GM21737 (cell line): ENCODE measurements at regions not wholly inside any gene's neighbourhood (a gene's known extent, or its start where the extent isn't known, plus 50 kb on each side); places are given as distances from the start of the nearest gene placed in this dataset.

Experiments used
- ATAC-seq: cut with Tn5 transposase; IDR thresholded peaks from one replicate; pipeline ENCODE4 v1.9.1; 2021; ENCODE audit warnings: mild to moderate bottlenecking, moderate library complexity; ENCODE audit not compliant: unreplicated experiment

DNA sequence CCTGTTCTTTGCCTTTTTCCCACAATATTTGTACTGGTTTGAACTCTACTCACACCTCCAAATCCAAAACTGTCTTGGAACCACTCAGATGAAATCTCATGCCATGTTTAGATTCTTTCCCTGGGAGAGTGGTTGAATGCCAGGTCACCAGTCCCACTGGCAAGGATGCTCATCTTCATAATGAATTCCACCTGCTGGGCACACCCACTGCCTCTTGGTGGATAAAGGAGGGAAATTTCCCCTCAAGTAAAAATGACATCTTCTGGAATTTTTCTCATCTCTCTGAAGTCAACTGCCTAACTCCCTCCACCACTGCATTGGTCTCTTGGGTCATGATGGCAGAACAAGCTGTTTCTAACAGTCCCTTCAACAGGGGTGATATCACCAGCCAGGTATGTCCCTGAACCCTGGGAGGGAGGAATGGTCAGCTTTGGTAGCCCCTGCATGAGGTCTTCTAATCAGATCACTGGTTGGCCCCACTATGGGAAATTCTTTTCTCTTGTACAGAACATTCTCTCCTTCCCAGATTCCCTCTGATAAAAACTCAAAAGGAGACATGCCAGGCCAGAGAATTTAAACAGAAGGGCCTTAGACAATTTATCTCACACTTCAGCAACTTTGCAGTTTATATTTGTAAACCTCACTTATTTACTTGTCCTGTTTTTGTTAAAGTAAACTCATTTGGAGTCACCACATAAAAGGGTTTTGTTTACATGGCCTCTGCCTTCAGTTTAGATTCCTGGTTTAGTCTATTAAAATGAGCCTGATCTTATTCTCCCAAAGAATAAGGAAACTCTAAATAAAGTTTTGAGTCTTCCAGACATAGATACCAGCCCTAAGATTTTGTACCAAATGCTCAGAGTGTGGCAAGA is 143.4 kb downstream of the WNT5A start:
- no peak for ATAC-seq

DNA sequence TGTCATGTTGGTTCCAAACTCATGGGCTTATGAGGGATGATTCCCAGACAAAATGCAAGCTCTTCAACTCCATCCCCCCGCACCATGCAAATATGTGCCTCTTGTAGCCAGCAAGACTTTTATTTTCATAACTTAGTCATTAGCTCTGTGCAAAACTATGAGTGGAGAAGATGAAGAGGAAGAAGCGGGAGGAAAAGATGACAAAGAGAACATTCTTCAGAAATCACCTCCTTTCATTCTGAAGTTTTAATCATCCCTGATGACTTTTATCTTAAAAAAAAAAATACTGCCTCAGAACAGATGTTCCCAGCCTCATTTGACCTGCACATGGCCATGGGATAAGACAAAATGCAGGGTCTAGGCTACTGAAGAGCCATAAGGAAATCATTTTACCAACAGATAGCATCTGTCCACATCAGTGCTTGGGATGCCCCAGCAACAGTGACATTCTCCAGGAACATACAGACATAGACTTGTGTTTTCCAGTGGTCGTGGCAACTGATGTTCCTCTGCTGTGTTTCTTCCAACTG is 145.5 kb downstream of the WNT5A start:
- no peak for ATAC-seq

DNA sequence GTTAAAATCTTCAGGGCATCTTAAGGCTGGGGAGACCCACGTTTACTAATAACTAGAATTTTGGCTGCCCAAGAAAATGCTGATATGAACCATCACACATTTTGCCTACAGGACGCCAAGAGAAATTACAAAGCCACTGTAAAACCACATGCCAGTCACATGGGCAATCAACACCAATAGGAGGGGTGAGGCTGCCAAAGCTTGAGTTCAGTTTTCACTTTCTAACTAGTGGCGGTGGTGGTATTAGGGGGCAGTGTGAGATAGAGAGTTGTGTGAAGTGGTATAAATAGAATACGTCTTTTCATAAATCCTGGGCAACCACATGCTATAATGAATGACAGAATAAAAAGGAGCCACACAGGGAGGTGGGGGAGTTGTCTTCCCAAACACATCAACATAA is 147.3 kb downstream of the WNT5A start:
- ATAC-seq, result no peak

- ATAC-seq, result no peak
These were observed 147.7 kb downstream of the WNT5A start for GRCh38 chr3:55339390-55339789.

- no peak for ATAC-seq
These were observed 149.4 kb downstream of the WNT5A start for GRCh38 chr3:55337641-55338180.

- ATAC-seq, result no peak
These were observed 153.2 kb downstream of the WNT5A start for GRCh38 chr3:55333923-55334322.

DNA sequence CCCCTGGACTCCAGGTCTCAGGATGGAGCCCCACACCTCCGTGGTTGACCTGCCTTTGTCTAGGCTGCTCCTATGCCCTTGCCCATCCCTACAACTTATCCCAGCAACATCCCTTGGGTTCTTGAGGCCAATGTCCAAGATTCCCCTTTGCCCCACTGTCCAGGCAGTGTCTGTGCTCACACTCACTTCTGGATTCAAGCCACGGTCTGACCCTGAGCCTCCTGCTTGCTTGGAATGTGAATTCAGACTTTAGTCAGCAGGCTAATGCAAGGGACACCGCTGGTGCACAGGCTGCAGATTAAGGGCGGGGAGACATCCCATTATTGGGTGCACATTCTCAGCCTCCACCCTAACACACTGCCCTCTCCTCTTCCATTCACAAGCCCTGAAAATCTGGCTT is 154.1 kb downstream of the WNT5A start:
- no peak for ATAC-seq

GRCh38 chr3:55332176-55332575 is 154.9 kb downstream of the WNT5A start:
- no peak for ATAC-seq

GRCh38 chr3:55331524-55331923 is 155.6 kb downstream of the WNT5A start:
- no peak for ATAC-seq

DNA sequence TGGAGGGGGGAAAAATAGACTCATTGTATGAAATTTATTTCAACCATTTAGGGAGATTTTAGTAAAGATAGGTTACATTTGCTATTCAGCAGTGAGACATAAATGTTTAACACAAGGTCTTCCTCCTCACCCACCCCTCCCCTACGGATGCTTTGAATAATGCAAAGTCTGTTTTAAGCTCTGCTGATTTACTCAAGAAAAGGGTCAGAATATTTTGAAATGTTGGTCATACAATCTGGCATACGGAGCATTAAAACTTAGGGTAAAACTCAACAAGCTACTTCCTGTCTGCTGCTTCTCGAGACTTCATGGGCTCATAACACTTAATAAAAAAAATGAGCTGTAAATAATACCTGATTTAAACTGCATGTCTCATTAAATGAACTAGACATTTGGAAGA is 156.3 kb downstream of the WNT5A start:
- ATAC-seq, result no peak

DNA sequence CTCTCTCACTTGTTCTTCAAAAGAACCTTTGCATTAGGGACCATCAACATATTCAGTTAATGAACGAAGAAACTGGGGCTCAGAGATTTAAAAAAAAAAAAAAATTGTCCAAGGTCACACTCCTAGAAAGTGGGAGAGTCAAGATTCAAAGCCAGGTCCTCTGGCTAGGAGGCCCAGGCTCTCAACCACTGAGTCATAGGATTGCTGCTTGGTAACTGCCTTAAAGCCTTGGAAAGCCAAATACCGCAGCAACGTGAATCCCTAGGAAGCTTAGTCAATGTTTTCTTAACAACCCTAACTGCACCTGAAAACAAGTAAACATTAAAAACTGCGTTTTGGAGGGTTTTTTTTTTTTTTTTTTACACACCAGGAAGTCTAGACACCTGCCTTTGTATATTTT is 156.8 kb downstream of the WNT5A start:
- no peak for ATAC-seq

- no peak for ATAC-seq
These were observed 157.3 kb downstream of the WNT5A start for GRCh38 chr3:55329849-55330248.

DNA sequence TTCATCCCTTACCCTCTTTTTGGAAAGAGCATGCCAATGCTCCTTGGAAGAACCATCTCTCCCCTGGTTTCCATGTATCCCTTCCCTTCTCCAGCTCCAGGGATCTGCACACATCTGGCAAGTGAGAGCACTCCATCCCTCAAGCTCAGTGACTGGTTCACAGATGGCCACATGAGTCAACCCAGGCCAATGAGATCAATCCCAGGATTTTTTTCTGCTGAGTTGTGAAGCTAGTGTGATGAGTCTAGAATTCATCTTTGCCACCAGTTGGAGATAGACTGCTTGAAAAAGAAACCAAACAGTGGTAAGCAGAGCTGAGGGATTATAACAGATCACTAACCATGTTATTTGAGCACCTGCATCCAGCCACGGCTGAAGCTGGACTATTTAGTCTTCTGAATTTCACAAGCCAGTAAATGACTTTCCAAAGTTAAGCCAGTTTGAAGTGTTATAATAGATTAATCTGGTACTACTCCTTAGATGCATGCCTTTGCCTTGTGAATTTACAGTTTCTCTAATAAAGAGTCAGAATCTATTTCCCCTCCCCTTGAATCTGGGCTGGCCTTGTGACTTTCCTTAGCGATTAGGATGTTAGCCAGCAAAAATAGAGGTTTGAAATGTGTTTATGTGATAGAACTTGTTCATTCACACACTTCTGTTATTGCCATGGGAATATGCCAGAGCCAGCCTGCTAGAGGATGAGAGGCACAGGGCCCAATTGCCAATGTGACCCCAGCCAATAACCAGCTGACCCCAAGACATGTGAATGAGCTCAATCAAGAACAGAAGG is 159.8 kb downstream of the WNT5A start:
- ATAC-seq, result no peak

DNA sequence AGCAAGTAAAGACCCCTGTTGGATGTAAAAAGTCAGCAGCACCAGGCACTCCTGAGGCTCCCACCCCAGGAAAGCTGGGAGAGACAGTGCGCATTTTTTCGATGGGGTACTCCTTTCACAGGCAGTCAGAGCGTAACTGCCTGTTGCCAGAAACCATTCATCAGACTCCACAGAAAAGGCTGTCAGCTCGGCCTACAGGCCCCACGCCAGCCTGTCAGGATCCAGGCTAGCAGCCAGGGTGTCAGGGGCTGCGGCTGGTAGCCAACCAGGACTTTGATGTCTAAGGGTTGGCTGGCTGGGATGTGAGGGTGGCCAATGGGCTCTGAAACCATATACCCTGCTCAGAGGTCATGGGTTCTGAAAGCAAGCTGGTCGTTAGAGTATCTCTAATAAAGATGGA is 164.5 kb downstream of the WNT5A start:
- no peak for ATAC-seq

GRCh38 chr3:55320928-55321327 is 166.2 kb downstream of the WNT5A start:
- ATAC-seq, result no peak

DNA sequence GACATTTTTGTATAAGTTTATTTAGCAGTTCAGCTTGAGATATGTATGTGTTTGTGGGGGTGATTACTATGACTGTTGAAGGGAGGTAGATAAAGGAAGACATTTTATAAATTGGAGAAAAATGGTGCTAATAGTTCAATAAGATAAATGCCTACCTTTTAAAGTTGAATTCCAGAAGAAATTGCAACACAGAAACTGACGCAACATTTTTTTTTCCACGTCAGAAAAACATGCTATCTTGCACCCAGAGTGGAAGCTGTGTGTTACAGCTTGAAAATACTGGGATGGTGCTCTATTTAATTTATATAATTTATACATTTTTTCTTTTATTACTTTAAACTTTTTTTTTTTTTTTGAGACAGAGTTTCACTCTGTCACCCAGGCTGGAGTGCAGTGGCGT is 171.7 kb downstream of the WNT5A start:
- no peak for ATAC-seq

DNA sequence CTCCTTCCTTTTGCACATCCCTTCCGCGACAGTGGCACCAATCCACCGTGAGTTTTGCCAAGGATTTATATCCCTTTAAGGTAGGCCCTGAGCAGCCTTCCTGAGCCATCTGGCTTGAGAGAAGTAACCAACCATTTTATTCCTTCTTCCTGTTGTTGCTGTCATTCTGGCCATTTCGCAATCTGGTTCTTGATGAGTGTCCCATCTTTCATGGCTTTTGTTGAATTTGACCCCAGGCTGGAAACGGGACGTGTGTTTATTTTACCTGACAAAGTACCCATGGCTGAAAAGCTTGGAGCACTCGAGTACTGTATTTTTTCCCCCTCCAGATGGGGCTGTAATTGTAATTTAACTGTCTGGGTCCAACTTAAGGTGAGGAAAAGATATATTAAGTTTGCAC is 173.4 kb downstream of the WNT5A start:
- no peak for ATAC-seq

GRCh38 chr3:55309336-55309735 is 177.8 kb downstream of the WNT5A start:
- ATAC-seq, result no peak

DNA sequence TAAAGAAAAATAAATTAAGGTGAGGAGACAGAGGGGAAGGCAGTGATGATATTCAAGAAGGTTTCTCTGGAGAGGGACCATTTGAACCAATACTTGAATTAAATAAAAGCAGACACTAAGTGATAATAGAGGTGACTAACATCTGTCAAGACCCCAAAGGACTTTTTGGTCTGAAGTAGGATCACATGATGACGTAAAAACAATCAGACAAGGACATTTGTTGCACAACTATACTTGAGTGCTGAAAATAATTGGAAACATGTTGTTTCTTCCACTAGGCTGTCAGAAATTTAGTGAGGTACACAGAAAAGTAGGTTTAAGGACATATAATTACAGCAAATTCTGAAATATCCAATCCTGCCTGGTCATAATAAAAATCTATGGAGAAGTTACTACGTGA is 179.5 kb downstream of the WNT5A start:
- no peak for ATAC-seq

- ATAC-seq, result no peak
These were observed 181.2 kb downstream of the WNT5A start for GRCh38 chr3:55305696-55306485.

GRCh38 chr3:55300701-55301100 is 186.4 kb downstream of the WNT5A start:
- no peak for ATAC-seq
